8988T (cell line): ENCODE measurements at regions not wholly inside any gene's neighbourhood (a gene's known extent, or its start where the extent isn't known, plus 50 kb on each side); places are given as distances from the start of the nearest gene placed in this dataset.

Source experiments
- DNase-seq: peaks from one replicate; pipeline ENCODE4 v3.0.0; 2011

DNA sequence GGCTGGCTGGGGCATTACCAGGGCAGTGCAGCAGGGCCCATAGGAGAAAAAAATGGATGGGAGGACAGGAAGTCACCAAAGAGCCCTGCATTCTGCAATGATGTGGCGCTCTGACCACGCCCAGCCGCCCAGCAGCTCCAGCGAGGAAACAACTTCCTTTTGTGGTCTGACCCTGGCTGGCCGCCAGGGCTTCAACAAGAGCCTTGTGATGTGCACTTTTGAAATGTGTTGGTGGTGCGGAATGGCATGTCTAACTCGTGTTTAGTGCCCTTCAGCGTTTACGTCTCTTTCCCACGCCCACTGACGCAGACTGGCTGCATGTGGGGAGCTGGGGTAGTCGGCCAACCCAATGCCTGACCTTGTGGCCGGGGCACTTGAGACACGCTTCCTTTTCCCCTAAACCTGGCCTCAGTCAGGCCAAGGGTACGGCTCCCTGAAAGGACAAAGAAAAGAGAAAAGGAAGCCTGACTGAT is 81.9 kb upstream of the CTNNB1 start:
- DNase-seq = peak; percentile 55

DNA sequence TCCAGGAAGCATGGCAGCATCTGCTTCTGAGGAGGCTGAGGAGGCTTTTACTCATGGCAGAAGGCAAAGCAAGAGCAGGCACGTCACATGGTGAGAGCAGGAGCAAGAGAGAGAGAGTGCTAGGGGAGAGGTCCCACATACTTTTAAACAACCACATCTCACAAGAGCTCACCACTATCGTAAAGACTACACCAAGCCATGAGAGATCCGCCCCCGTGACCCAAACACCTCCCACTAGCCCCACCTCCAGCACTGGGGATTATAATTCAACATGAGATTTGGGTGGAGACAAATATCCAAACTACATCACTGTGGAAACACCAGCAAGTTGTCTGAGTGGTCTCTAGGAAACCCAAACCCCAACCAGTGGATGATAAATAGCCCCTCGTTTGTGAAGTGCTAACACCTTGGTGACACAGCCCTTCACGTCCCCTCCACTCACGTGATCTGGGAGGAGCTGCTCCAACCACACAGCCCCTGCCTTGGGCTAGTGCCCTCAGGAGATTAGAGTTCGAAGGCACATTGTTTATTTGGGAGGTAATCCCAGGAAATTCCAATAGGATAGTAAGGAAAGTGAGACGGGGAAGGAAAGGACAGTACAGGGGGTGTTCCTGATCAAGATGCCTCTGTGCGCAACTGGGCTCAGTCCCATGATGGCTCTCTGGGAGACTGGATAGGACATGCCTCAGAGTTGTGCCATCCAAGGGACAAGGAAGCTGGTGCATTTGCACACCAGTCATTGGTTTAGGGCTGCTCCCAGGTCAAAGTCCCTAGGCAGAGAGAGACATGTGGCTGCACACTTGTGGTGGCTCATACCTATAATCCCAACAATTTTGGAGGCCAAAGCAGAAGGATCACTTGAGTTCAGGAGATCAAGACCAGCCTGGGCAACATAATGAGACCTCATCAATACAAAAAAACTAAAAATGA is 80.6 kb upstream of the CTNNB1 start:
- no peak for DNase-seq

DNA sequence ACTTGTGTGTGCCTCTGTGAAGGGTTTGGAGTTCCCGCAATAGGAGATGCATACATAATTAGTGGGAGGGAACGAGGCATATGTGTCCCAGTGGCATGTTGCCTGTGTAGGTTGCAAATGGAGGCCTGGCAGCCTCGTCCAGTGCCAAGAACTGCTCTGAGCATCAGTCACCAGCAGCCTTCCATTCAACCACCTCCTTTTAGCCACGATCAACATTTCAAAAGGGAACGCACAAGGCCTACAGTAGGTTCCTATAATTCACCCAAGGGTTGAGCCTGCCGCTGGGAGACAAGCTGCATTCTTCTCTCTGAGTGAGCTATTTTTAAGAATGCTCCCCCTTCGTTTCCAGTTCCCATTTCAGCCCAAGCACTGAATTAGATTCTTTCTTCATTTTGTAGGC is 78.8 kb upstream of the CTNNB1 start:
- DNase-seq = no peak

DNA sequence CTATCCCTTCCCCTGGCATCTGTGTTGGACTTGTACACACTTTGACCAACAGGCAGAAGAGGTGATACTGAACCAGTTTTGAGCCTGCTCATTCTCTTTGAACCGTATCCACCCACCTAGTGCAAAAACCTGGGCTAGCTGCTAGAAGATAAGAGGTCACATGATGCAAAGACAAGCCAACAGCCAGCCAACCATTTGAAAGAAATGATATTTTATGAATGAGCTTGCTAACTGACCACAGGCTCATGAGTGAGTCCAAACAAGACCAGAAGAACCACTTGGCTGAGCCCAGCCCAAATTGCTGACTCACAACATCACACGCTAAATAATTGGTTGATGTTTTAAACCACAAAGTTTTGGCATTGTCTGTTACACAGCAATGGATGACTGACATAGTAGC is 74.0 kb upstream of the CTNNB1 start:
- no peak for DNase-seq

DNA sequence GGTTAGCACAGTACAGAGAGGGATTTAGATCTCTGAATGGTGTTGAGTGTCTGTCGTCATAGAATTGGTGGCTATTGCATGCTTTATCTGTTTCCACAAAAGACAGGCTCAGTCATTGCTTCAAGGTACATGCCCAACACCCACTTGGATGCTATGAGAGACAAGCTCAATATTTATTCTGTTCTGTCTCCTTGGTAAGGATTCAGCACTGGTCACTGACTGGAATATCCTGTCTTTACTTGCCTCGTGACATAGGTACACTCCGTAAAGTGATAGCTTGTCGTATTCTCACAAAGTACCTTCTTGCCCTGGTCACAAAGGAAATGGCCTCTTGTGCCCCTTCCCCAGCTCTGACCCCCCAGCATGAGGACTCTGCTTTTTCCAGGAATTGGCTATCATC is 72.8 kb upstream of the CTNNB1 start:
- no peak for DNase-seq

DNA sequence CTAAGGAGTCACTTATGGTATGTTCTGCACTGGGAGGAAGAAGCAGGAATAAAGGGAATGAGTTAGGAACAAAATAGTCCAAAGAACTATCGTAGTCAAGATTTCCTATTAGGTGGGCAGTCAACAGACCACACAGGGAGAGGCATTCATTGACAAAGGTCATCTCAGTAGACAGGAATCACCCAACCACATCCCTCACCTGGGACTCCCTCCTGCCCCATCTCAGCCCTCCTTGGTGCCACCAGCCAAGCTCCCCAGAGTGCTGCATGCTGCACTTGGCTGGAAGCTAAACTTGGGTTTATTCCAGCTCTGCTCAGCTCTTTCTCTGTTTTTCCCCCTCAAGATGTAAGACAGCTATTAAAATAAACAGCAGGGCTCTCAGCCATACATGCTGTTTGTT is 72.3 kb upstream of the CTNNB1 start:
- DNase-seq = no peak

DNA sequence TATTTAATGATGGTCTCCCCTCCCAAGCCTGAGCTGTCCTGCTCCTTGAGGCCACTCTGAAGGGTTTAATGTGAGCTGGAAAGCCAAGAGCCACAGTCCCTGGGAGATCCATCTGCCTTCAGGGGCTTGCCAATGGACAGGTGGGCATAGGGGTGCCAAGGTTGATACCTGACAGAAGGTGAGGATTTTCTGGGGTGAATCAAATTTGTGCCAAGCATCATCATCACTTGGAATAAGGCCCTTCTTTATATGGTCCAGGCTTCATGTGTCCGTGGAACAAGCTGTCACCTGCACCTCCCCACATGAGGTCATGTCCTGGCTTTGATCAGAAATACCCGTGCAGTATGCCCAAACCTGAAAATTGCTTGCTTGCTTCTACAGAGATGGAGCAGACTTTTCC is 71.9 kb upstream of the CTNNB1 start:
- no peak for DNase-seq

DNA sequence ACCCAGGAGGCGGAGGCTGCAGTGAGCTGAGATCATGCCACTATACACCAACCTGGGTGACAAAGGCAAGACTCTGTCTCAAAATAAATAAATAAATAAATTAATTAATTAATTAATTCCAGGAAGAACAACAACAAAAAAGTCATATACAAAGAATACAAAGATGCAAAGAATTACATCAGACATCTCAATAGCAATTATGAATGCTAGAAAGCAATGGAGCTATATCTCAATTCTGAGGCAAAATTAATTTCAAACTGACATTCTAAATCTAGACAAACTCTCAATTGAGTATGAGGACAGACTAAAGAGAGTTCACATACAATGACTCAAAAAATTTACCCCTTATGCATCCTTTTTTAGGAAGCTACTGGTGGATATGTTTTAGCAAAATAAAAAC is 69.6 kb upstream of the CTNNB1 start:
- no peak for DNase-seq

DNA sequence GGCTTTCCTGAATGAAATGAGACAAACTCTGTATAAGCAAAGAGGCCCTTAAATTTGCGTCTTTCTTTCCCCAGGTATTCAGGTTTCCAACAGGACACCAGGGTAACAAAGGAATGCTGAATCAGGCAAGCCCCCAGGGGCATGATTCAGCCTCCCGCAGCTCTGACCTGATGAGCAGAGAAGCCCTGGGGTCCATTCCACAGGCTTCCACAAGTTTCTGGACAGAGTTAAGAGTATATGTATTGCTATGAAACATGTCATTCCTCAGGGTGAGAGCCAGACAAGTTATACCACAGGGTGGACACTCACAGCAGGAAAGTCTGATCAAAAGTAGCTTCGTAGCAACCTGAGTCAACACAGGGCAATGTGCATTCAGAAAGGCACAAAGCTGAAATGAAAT is 68.1 kb upstream of the CTNNB1 start:
- no peak for DNase-seq

DNA sequence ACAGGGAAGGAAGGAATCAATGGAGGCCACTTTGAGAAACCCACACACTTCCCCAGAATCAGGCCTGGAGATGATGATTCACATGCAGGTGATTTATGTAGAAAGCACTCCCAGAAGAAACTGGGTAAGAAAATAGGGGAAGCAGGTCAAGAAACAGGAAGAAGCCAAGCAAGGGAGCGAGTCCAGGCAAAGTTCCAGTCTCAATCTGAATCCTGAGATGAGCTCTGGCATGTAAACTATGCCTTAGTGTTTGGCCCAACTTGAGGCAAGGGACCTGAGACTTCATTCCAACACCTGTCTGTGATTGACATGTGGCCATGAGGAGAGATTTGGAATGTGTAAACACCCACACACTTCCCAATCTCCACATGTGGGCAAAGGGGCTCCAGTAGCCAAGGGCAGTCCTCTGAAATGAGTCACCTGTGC is 61.6 kb upstream of the CTNNB1 start:
- no peak for DNase-seq

DNA sequence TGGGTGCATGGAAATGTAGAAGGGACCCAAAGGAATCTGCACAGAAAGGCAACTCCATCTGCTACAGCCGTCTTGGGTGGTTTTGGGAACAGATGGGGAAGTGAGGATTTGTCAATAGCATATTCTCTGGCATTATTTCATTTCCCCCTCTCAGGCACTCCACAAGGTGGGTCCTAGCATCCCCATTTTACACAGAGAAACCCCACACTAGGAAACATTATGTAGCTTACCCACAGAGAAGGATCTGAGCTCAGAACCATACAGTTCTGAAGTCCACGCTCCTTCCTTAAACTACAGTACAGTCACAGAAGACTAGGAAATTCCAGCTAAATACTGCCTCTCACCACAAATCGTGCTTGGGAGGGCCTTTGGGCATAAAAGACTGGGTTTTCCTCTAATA is 61.2 kb upstream of the CTNNB1 start:
- DNase-seq = no peak

DNA sequence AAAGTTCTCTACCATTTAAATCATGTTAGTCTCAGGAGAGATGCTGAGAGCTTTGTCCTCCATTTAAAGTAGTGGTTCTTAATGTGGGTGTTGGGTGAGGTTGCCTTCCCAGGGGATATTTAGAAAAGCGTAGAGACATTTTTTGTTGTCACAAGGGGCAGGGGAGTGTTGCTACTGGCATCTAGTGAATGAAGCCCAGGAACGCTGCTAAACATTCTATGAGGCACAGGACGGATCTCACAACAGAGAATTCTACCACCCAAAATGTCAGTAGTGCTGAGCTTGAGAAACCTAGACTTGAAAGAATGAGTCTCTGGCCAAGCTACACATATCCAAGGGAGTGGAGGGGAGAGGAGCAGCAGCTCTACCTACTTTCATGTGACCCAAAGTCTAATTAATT is 60.7 kb upstream of the CTNNB1 start:
- DNase-seq = no peak

DNA sequence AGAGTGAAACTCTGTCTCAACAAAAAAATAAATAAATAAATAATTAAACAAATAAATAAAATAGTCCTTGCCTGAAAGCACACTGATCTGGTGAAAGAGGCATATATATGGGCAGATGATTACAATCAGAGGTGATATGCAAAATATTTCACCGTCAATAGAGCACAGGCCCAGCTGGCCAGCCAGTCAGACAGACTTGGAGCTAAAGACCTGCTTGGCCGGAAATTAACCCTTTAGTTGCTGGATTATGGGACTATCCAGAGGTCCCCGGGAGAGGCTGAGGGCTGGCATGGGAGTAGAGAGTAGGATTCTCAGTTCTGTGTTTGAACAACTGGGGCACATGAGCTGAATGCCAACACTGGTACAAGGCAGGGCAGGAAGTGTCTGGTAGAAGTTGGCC is 59.1 kb upstream of the CTNNB1 start:
- no peak for DNase-seq

DNA sequence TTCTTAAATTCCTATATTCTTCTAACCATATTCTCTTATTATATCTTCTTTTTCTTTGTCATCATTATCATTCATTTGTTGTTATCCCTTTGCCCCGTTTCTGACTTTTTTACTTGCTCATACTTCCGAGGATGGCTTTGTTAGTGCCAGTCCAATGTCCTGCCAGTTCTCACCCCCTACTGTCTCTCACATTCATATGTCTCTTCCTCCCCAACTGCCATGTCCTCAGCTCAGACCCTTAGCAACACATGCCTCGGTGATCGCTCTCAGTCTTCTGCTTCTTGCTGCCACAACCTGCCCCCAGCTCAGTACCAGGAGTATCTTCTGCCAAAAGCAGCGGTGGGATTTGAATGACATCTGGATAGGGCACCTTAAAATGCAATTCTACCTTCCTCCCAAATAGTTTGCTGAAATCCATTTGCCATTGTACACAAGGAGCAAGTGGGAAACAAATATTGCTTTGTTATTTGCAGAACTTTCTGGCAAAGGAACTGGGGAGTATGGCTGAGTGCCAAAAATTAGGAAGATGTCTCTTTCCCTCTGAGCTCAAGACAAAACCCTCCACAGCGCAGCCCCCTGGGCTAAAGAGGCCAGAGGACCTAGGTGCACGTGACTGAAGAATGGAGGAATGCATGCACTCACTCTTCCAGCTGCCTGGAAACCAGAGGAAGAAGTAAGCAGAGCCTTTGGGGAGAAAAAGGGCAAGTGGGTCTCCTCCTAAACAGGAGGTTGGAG is 57.7 kb upstream of the CTNNB1 start:
- DNase-seq = no peak

DNA sequence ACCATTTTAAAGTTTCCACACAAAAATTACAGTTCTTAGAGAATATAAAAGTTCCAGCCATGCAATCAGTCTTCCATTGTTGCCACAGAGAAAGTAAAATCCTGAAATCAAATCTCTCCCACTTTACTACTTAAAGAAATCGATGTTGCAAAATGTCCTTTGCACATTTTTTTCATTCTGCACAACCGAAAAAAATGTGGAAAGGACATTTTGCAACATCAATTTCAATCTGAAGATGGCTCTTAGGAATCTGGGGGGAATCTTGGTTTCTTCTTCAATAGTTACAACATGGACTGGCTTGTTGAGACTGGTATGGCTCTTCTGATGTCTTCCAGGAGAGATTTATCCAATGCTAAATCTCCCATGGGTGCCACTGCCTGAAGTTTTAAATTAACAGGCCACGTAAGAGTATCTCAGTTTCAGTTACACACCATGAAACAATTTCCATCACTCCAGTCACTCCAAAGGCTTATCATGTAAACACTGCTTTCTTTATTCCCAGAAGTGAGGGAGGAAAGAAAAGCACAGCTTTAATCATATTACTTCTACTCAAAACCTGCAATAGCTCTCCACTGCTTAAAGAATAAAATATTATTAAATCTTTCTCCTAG is 55.8 kb upstream of the CTNNB1 start:
- no peak for DNase-seq

DNA sequence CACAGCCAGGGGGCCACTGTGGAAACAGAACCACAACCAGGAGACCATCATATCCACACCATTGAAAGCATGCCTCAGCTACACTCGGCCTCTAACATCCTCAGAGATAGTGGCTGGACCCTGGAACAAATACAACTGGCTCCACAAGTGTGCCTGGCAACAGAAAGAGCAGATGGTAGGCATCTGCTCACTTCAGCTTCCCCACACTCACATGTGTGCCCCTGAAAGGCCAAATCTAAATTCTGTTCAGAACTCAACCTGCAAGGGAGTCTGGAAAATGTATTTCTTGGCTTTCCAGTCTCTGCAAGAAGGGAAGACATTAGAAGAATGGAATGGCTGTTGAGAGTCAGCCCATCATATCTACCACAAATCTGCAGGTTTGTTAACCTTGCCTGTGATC is 54.7 kb upstream of the CTNNB1 start:
- no peak for DNase-seq

DNA sequence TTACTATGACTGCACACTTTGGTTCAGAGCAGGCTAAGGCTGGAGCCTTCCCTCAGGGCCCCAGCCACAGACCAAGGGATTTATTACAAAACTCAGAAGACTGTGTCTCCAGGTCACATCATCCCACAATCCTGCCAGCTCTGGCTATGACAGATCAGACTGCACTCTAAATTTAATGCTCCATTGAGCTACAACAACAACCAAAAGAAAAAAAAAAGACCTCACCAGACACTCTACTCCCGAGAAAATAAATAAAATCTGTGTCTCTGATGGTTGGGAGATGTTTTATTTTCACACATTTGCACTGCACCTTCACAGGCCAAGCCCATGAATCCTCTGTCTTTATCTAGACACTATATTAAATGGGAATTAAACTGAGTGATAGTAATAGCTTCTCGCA is 50.8 kb upstream of the CTNNB1 start:
- DNase-seq = no peak

DNA sequence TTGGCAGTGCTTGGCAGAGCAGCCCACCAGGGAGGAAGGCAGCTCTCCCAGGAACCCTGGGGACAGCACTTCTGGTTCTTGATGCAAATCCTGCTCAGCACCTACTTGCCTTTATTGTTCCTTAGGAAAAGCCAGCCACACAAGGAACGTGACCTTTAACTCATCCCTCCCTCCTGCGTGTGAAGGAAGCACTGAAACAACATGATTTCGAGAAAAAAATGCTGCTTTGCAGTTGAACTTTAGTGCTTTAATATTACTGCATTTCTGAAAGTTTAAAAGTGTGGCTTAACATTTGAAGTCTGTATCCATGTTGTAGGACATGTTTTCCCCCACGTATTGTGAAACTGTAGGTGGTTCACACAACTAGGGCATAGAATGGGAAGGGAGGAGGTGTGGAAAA is 50.4 kb upstream of the CTNNB1 start:
- DNase-seq = no peak
